ENCODE measurements at regions not wholly inside any gene's neighbourhood (a gene's known extent, or its start where the extent isn't known, plus 50 kb on each side); places are given as distances from the start of the nearest gene placed in this dataset.

DNA sequence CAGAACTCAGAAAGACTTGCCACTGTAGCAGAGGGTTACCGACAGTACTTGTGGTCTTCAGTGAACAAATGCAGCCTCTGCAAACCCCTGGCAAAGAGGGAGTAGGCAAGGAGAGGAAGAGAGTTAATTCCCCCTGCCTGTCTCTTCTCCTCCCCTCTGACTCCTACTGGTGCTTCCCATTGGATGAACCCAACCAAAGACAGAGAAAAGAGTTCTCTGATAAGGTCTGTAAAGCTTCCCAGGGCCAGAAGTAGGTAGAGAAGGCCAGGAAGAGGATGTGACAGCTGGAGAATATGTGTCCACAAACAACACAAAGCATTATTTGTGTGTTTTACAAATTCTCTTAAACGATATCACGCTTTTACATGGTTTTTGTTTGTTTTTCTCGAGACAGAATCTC, 66.6 kb upstream of the GPCPD1 start:
- TF ChIP-seq TAF1 (IDR thresholded peaks at IDR 0.05; ENCODE audit: borderline replicate concordance, insufficient read depth, low read length) (no peak), POLR2AphosphoS5 (IDR thresholded peaks at IDR 0.05; ENCODE audit: low read depth, low read length) (no peak)
- TF ChIP-seq, protein P1, sequence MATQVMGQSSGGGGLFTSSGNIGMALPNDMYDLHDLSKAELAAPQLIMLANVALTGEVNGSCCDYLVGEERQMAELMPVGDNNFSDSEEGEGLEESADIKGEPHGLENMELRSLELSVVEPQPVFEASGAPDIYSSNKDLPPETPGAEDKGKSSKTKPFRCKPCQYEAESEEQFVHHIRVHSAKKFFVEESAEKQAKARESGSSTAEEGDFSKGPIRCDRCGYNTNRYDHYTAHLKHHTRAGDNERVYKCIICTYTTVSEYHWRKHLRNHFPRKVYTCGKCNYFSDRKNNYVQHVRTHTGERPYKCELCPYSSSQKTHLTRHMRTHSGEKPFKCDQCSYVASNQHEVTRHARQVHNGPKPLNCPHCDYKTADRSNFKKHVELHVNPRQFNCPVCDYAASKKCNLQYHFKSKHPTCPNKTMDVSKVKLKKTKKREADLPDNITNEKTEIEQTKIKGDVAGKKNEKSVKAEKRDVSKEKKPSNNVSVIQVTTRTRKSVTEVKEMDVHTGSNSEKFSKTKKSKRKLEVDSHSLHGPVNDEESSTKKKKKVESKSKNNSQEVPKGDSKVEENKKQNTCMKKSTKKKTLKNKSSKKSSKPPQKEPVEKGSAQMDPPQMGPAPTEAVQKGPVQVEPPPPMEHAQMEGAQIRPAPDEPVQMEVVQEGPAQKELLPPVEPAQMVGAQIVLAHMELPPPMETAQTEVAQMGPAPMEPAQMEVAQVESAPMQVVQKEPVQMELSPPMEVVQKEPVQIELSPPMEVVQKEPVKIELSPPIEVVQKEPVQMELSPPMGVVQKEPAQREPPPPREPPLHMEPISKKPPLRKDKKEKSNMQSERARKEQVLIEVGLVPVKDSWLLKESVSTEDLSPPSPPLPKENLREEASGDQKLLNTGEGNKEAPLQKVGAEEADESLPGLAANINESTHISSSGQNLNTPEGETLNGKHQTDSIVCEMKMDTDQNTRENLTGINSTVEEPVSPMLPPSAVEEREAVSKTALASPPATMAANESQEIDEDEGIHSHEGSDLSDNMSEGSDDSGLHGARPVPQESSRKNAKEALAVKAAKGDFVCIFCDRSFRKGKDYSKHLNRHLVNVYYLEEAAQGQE (IDR thresholded peaks at IDR 0.05; ENCODE audit: insufficient read depth in 1 of 2, low read depth in 2 of 2, low read length in 2 of 2): no peak

Measured in PFSK-1 (cell line).